GM23338 (cell line): ENCODE measurements at regions not wholly inside any gene's neighbourhood (a gene's known extent, or its start where the extent isn't known, plus 50 kb on each side); places are given as distances from the start of the nearest gene placed in this dataset.

Experiments
- ATAC-seq: fragments of 200-7000 bp; cut with Tn5 transposase; 3 replicates; pipeline ENCODE4 v1.9.1; 2020
- DNase-seq: peaks from one replicate; pipeline ENCODE4 v3.0.0-alpha.2; 2015; ENCODE audit warnings: low spot score
- H2AFZ ChIP-seq: fragments of 200-600 bp; sonication (generic); 2 replicates; pipeline ENCODE4 v1.8.0; 2016; ENCODE audit warnings: antibody characterized with exemption, mild to moderate bottlenecking, moderate library complexity
- H3F3A ChIP-seq: fragments of 200-600 bp; sonication (generic); replicated peaks from 2 replicates; pipeline ENCODE4 v1.8.0; 2017; ENCODE audit warnings: antibody characterized with exemption, mixed run types, low read depth
- H3K27ac ChIP-seq: fragments of 200-600 bp; sonication (generic); 2 replicates; pipeline ENCODE4 v1.6.1; 2016; ENCODE audit warnings: low read depth
- H3K27me3 ChIP-seq: fragments of 200-600 bp; sonication (generic); 2 replicates; pipeline ENCODE4 v1.8.0; 2016; ENCODE audit warnings: mild to moderate bottlenecking, mixed run types, moderate library complexity; ENCODE audit not compliant: insufficient read depth
- H3K36me3 ChIP-seq: fragments of 200-600 bp; sonication (generic); 2 replicates; pipeline ENCODE4 v1.8.0; 2016; ENCODE audit warnings: mild to moderate bottlenecking; ENCODE audit not compliant: insufficient read depth
- H3K4me1 ChIP-seq: fragments of 200-600 bp; sonication (generic); 2 replicates; pipeline ENCODE4 v1.8.0; 2016; ENCODE audit warnings: mild to moderate bottlenecking, moderate library complexity; ENCODE audit not compliant: insufficient read depth
- H3K4me2 ChIP-seq: fragments of 200-600 bp; sonication (generic); 2 replicates; pipeline ENCODE4 v1.7.1; 2017; ENCODE audit warnings: mixed run types
- H3K4me3 ChIP-seq: fragments of 200-600 bp; sonication (generic); 2 replicates; pipeline ENCODE4 v1.6.1; 2016; ENCODE audit warnings: mixed run types
- H3K79me2 ChIP-seq: fragments of 200-600 bp; sonication (generic); replicated peaks from 2 replicates; pipeline ENCODE4 v1.8.0; 2017; ENCODE audit warnings: mild to moderate bottlenecking; ENCODE audit not compliant: insufficient read depth
- H3K9me2 ChIP-seq: fragments of 200-600 bp; sonication (generic); 2 replicates; pipeline ENCODE4 v1.8.0; 2017; ENCODE audit not compliant: insufficient read depth
- H4K20me1 ChIP-seq: fragments of 200-600 bp; sonication (generic); replicated peaks from 2 replicates; pipeline ENCODE4 v1.8.0; 2017; ENCODE audit warnings: mild to moderate bottlenecking; ENCODE audit not compliant: insufficient read depth
- H3K27ac Mint-ChIP-seq: 2 replicates; pipeline ENCODE4 v1.8.0; 2020; ENCODE audit warnings: inconsistent platforms, mild to moderate bottlenecking, moderate library complexity, mixed read lengths
- H3K27me3 Mint-ChIP-seq: 3 replicates; pipeline ENCODE4 v1.8.0; 2022; ENCODE audit warnings: low read depth, mild to moderate bottlenecking, moderate library complexity, mixed read lengths, inconsistent platforms; ENCODE audit not compliant: insufficient read depth, poor library complexity
- H3K36me3 Mint-ChIP-seq: 3 replicates; pipeline ENCODE4 v1.8.0; 2021; ENCODE audit warnings: low read depth, mild to moderate bottlenecking, inconsistent platforms, moderate library complexity, mixed read lengths
- H3K4me1 Mint-ChIP-seq: 3 replicates; pipeline ENCODE4 v1.8.0; 2020; ENCODE audit warnings: mild to moderate bottlenecking, inconsistent platforms, mixed read lengths
- H3K4me3 Mint-ChIP-seq: 3 replicates; pipeline ENCODE4 v1.8.0; 2021; ENCODE audit warnings: moderate library complexity, mild to moderate bottlenecking, inconsistent platforms, mixed read lengths
- H3K9me3 Mint-ChIP-seq: 3 replicates; pipeline ENCODE4 v1.8.0; 2020; ENCODE audit warnings: moderate library complexity, mild to moderate bottlenecking, inconsistent platforms, mixed read lengths
- CREB1 ChIP-seq: fragments of 250-450 bp; sonication (Bioruptor Pico); IDR thresholded peaks from 2 replicates; pipeline ENCODE4 v1.5.0; 2020; ENCODE audit warnings: low read depth, mild to moderate bottlenecking, moderate library complexity
- CTCF ChIP-seq, 2 experiments: fragments of 200-600 bp in 1 of 2; sonication (generic) in 1 of 2; conservative IDR thresholded peaks; 2 replicates each; pipeline versions ENCODE4 v1.5.1 to v1.6.1; 2016 to 2017; ENCODE audit warnings: antibody characterized with exemption in 2 of 2, low read depth in 2 of 2, mild to moderate bottlenecking in 2 of 2, moderate library complexity in 1 of 2
- ETS1 ChIP-seq: IDR thresholded peaks from 2 replicates; pipeline ENCODE4 v1.6.1; 2016; ENCODE audit warnings: antibody characterized with exemption
- EZH2 ChIP-seq: fragments of 200-600 bp; sonication (generic); IDR thresholded peaks from one replicate; pipeline ENCODE4 v1.8.0; 2017; ENCODE audit warnings: antibody characterized with exemption, mild to moderate bottlenecking, low read depth; ENCODE audit not compliant: unreplicated experiment
- EZH2phosphoT487 ChIP-seq: fragments of 200-600 bp; sonication (generic); IDR thresholded peaks from one replicate; pipeline ENCODE4 v1.8.1; 2018; ENCODE audit warnings: antibody characterized with exemption; ENCODE audit not compliant: unreplicated experiment
- JUNB ChIP-seq: IDR thresholded peaks from one replicate; pipeline ENCODE4 v1.6.1; 2016; ENCODE audit warnings: antibody characterized with exemption; ENCODE audit not compliant: unreplicated experiment
- NANOG ChIP-seq: IDR thresholded peaks from 2 replicates; pipeline ENCODE4 v1.6.1; 2016; ENCODE audit warnings: antibody characterized with exemption, borderline replicate concordance
- POLR2AphosphoS5 ChIP-seq: IDR thresholded peaks from 2 replicates; pipeline ENCODE4 v1.6.1; 2016; ENCODE audit warnings: antibody characterized with exemption, low read depth
- REST ChIP-seq: IDR thresholded peaks from one replicate; pipeline ENCODE4 v1.6.1; 2018; ENCODE audit warnings: antibody characterized with exemption; ENCODE audit not compliant: unreplicated experiment
- STAT1 ChIP-seq: IDR thresholded peaks from one replicate; pipeline ENCODE4 v1.6.1; 2016; ENCODE audit warnings: antibody characterized with exemption; ENCODE audit not compliant: unreplicated experiment
- ZNF114 ChIP-seq: fragments of 250-450 bp; sonication (Bioruptor Pico); IDR thresholded peaks from 2 replicates; pipeline ENCODE4 v1.5.0; 2020; ENCODE audit warnings: mild to moderate bottlenecking, moderate library complexity
- ZNF331 ChIP-seq: fragments of 250-450 bp; sonication (Bioruptor Pico); IDR thresholded peaks from 2 replicates; pipeline ENCODE4 v1.5.0; 2020; ENCODE audit warnings: low read depth, mild to moderate bottlenecking, moderate library complexity
- ZNF462 ChIP-seq: fragments of 250-450 bp; sonication (Bioruptor Pico); IDR thresholded peaks from 2 replicates; pipeline ENCODE4 v1.5.0; 2020; ENCODE audit warnings: mild to moderate bottlenecking, moderate library complexity

GRCh38 chr5:125138266-125138665 is 391.8 kb upstream of the ZNF608 start:
- peaks cover 2% of the 10 kb centered on the region; the same call in 1 of the 3 replicates for H3K9me3 Mint-ChIP-seq
- no peak overlapping the region for H3K4me2 ChIP-seq
- H3K4me3 ChIP-seq, result no peak overlapping the region
- no peak for TF ChIP-seq CREB1 (CRISPR knock-in tag)
- TF ChIP-seq ETS1, result no peak
- TF ChIP-seq CTCF (conservative IDR thresholded peaks at IDR 0.05; ENCODE audit: low read depth in 2 of 2), result no peak
- TF ChIP-seq EZH2, result no peak
- no peak for TF ChIP-seq REST
- TF ChIP-seq NANOG, result no peak
- TF ChIP-seq EZH2phosphoT487, result no peak
- TF ChIP-seq ZNF331 (CRISPR knock-in tag), result no peak
- TF ChIP-seq JUNB, result no peak
- no peak for TF ChIP-seq POLR2AphosphoS5
- TF ChIP-seq ZNF462 (CRISPR knock-in tag), result no peak
- TF ChIP-seq ZNF114 (CRISPR knock-in tag), result no peak
- TF ChIP-seq STAT1, result no peak
- peaks cover 3% of the 10 kb centered on the region for H3K27me3 Mint-ChIP-seq
- H3K9me2 ChIP-seq, result peaks cover 6% of the 10 kb centered on the region; the same call in 1 of the 2 replicates
- H3K36me3 ChIP-seq, result no peaks in the 10 kb centered on the region
- DNase-seq, result no peak
- H3F3A ChIP-seq, result no peaks in the 10 kb centered on the region
- no peaks in the 10 kb centered on the region for H4K20me1 ChIP-seq
- H2AFZ ChIP-seq, result 0 out of 2 replicates have a peak overlapping the region, but pooled peaks have one; percentile 52
- H3K4me3 Mint-ChIP-seq, result no peak overlapping the region
- H3K79me2 ChIP-seq, result no peaks in the 10 kb centered on the region
- ATAC-seq, result no peak
- peaks cover 10% of the 10 kb centered on the region for H3K4me1 ChIP-seq
- H3K27ac Mint-ChIP-seq, result no peak overlapping the region
- H3K4me1 Mint-ChIP-seq, result peaks cover 13% of the 10 kb centered on the region
- no peaks in the 10 kb centered on the region for H3K27me3 ChIP-seq
- no peaks in the 10 kb centered on the region for H3K36me3 Mint-ChIP-seq
- H3K27ac ChIP-seq, result no peak overlapping the region
